ENCODE measurements at regions not wholly inside any gene's neighbourhood (a gene's known extent, or its start where the extent isn't known, plus 50 kb on each side); places are given as distances from the start of the nearest gene placed in this dataset.

DNA sequence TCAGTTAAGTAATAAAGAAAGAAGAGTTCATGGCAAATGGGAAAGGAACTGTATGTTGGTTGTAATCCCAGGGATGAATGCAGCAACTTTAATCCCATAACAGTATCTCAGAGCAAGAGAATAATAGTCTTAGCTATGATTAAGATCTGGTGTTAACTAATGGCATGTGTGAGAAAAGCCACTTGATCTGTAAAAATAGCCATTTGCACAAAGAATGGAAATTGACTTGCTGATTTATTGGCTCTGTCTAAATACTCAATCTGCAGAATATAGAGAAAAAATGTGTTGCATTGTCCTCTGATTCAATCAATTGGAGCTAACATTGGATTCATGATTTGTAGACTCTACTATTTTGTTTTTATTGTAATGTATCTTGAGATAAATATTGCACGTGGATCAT is 987.0 kb downstream of the NSUN3 start:
- H2AFZ ChIP-seq (ENCODE audit: low read length): no peak overlapping the region
- H4K5ac ChIP-seq (ENCODE audit: insufficient read length, low read depth, low read length): no peak overlapping the region
- H3K27me3 ChIP-seq (replicated peaks in 1 of 4; ENCODE audit: control insufficient read depth in 3 of 4, extremely low read depth in 1 of 4, insufficient read depth in 3 of 4, low read length in 3 of 4): peaks cover 0 to 2% (median 0%) of the 10 kb centered on the region in 4 experiments; a peak in 1 of 7 replicates
- H3K18ac ChIP-seq (ENCODE audit: extremely low read depth, low read length): no peak overlapping the region
- no peaks in the 10 kb centered on the region for H3K79me2 ChIP-seq (ENCODE audit: control insufficient read depth in 1 of 2, insufficient read depth in 2 of 2, low read length in 2 of 2)
- no peak for DNase-seq (ENCODE audit: low read depth in 1 of 2, low spot score in 2 of 2)
- no peak overlapping the region for H2BK5ac ChIP-seq (ENCODE audit: low read depth, low read length)
- TF ChIP-seq NANOG (IDR thresholded peaks at IDR 0.05; ENCODE audit: insufficient read depth, low read depth, low read length, poor library complexity, severe bottlenecking) (no peak), EZH2 (IDR thresholded peaks at IDR 0.05; ENCODE audit: low read depth, low read length, severe bottlenecking) (no peak), HDAC2 (IDR thresholded peaks at IDR 0.05; ENCODE audit: borderline replicate concordance in 1 of 2, low read depth in 2 of 2, low read length in 2 of 2) (no peak), TCF12 (IDR thresholded peaks at IDR 0.05; ENCODE audit: low read depth, low read length) (no peak), SP1 (IDR thresholded peaks at IDR 0.05; ENCODE audit: low read depth, low read length) (no peak), HDAC6 (IDR thresholded peaks at IDR 0.05; ENCODE audit: low read depth, low read length) (no peak), JUND (IDR thresholded peaks at IDR 0.05; ENCODE audit: low read length) (no peak), BRCA1 (IDR thresholded peaks at IDR 0.05; ENCODE audit: low read depth, low read length) (no peak), EGR1 (IDR thresholded peaks at IDR 0.05; ENCODE audit: borderline replicate concordance, low read depth, low read length) (no peak), SP4 (IDR thresholded peaks at IDR 0.05; ENCODE audit: low read length) (no peak), TAF7 (optimal IDR thresholded peaks at IDR 0.05; ENCODE audit: borderline replicate concordance, low read depth, low read length) (no peak), TAF1 (IDR thresholded peaks at IDR 0.05; ENCODE audit: low read depth, low read length) (no peak), PHF8 (conservative IDR thresholded peaks at IDR 0.05; ENCODE audit: low read depth, low read length) (no peak), JUN (IDR thresholded peaks at IDR 0.05; ENCODE audit: low read depth, low read length) (no peak), GABPA (IDR thresholded peaks at IDR 0.05; ENCODE audit: borderline replicate concordance, insufficient read depth, low read length) (no peak)
- no peak overlapping the region for H2AK5ac ChIP-seq (ENCODE audit: low read depth, low read length)
- H3K36me3 ChIP-seq (ENCODE audit: control insufficient read depth in 2 of 4, insufficient read depth in 4 of 4, low read length in 3 of 4): no peaks in the 10 kb centered on the region
- no peaks in the 10 kb centered on the region for H3K79me1 ChIP-seq (ENCODE audit: low read depth, low read length)
- H3K4ac ChIP-seq (replicated peaks; ENCODE audit: insufficient read length, low read depth, low read length): no peak overlapping the region
- ChIA-PET CTCF (ENCODE audit: partially characterized antibody) (no interaction called here), POLR2A (ENCODE audit: partially characterized antibody) (no interaction called here)
- 93% methylated on average over 1 of the region's 1 CpG; no CpG with 5 or more reads in 1 of the 2 experiments for WGBS, 2 experiments (ENCODE audit: extremely low coverage in 1 of 2, insufficient coverage in 1 of 2, insufficient read length in 1 of 2, insufficient replicate concordance in 2 of 2, low coverage in 1 of 2, low lambda C conversion rate in 2 of 2, missing lambda C conversion rate in 1 of 2)
- H2BK15ac ChIP-seq (ENCODE audit: low read length): no peak overlapping the region
- H3K56ac ChIP-seq (replicated peaks; ENCODE audit: insufficient read length, low read depth, low read length): no peak overlapping the region
- no peak overlapping the region for H2BK20ac ChIP-seq (ENCODE audit: low read length)
- H3K27ac ChIP-seq (ENCODE audit: low read depth, low read length): no peak overlapping the region
- H3K4me2 ChIP-seq (ENCODE audit: insufficient read depth in 1 of 2, low read depth in 2 of 2, low read length in 2 of 2): no peak overlapping the region
- H3K14ac ChIP-seq (ENCODE audit: insufficient read length): no peak overlapping the region
- FAIRE-seq: no peak
- no peak overlapping the region for H4K8ac ChIP-seq (ENCODE audit: extremely low read depth, insufficient read depth, low read length)
- no peaks in the 10 kb centered on the region for H3K23me2 ChIP-seq (ENCODE audit: low read depth, low read length)
- no peak overlapping the region for H4K91ac ChIP-seq (replicated peaks; ENCODE audit: insufficient read length, low read length)
- no peaks in the 10 kb centered on the region for H3K4me1 ChIP-seq (replicated peaks in 1 of 4; ENCODE audit: control insufficient read depth in 3 of 4, insufficient read depth in 4 of 4, low read length in 3 of 4)
- no peak overlapping the region for H3K23ac ChIP-seq (ENCODE audit: insufficient read length)
- H3K4me3 ChIP-seq (ENCODE audit: extremely low read depth in 1 of 4, insufficient read depth in 2 of 4, low read depth in 3 of 4, low read length in 4 of 4): no peak overlapping the region
- no peaks in the 10 kb centered on the region for H4K20me1 ChIP-seq (replicated peaks in 1 of 2; ENCODE audit: control insufficient read depth in 1 of 2, insufficient read depth in 2 of 2, low read length in 2 of 2)
- no peaks in the 10 kb centered on the region for H3K9me3 ChIP-seq (ENCODE audit: insufficient read depth in 2 of 2, low read depth in 1 of 2, low read length in 1 of 2)
- no peak overlapping the region for H2BK12ac ChIP-seq (ENCODE audit: low read depth, low read length)
- H3K9ac ChIP-seq (replicated peaks in 1 of 4; ENCODE audit: extremely low read depth in 1 of 4, low read depth in 3 of 4, low read length in 3 of 4): no peak overlapping the region
- no peak overlapping the region for H2BK120ac ChIP-seq (replicated peaks; ENCODE audit: low read depth, low read length)

All from H1 (cell line).